H9 (cell line): ENCODE measurements at regions not wholly inside any gene's neighbourhood (a gene's known extent, or its start where the extent isn't known, plus 50 kb on each side); places are given as distances from the start of the nearest gene placed in this dataset.

Source experiments
- DNase-seq: peaks from one replicate; pipeline ENCODE4 v3.0.0-alpha.2; 2017
- H2AFZ ChIP-seq: one replicate; pipeline ENCODE4 v1.6.1; 2013; ENCODE audit warnings: mild to moderate bottlenecking, low read length, control low read depth, moderate library complexity
- H2AK5ac ChIP-seq: 2 replicates; pipeline ENCODE4 v1.6.1; 2013; ENCODE audit warnings: low read length, control low read depth, mixed read lengths; ENCODE audit not compliant: insufficient read length
- H2BK120ac ChIP-seq: one replicate; pipeline ENCODE4 v1.6.1; 2013; ENCODE audit warnings: low read depth, mild to moderate bottlenecking, low read length, control low read depth, inconsistent platforms; ENCODE audit not compliant: poor library complexity, severe bottlenecking
- H2BK12ac ChIP-seq: 2 replicates; pipeline ENCODE4 v1.6.1; 2013; ENCODE audit warnings: low read length, control low read depth, mixed read lengths, low read depth; ENCODE audit not compliant: insufficient read length
- H2BK15ac ChIP-seq: 2 replicates; pipeline ENCODE4 v1.6.1; 2013; ENCODE audit warnings: low read depth, low read length, control low read depth
- H2BK20ac ChIP-seq: one replicate; pipeline ENCODE4 v1.6.1; 2013; ENCODE audit warnings: low read depth, mild to moderate bottlenecking, low read length, control low read depth, inconsistent platforms; ENCODE audit not compliant: poor library complexity, severe bottlenecking
- H2BK5ac ChIP-seq: 2 replicates; pipeline ENCODE4 v1.6.1; 2013; ENCODE audit warnings: low read length, control low read depth, mixed read lengths; ENCODE audit not compliant: insufficient read length
- H3K14ac ChIP-seq: 2 replicates; pipeline ENCODE4 v1.6.1; 2013; ENCODE audit warnings: low read length, control low read depth; ENCODE audit not compliant: insufficient read depth
- H3K18ac ChIP-seq: 2 replicates; pipeline ENCODE4 v1.6.1; 2013; ENCODE audit warnings: low read depth, mild to moderate bottlenecking, mixed read lengths, low read length, control low read depth; ENCODE audit not compliant: insufficient read length
- H3K23ac ChIP-seq: 2 replicates; pipeline ENCODE4 v1.6.1; 2013; ENCODE audit warnings: low read length, control low read depth, mixed read lengths, low read depth; ENCODE audit not compliant: insufficient read length
- H3K23me2 ChIP-seq: 2 replicates; pipeline ENCODE4 v1.6.1; 2013; ENCODE audit warnings: low read depth, mild to moderate bottlenecking, mixed read lengths, low read length, control low read depth; ENCODE audit not compliant: insufficient read length, poor library complexity, severe bottlenecking
- H3K27ac ChIP-seq: 2 replicates; pipeline ENCODE4 v1.5.1; 2013; ENCODE audit warnings: low read length, control low read depth, mixed read lengths, low read depth; ENCODE audit not compliant: insufficient read length
- H3K27me3 ChIP-seq: 2 replicates; pipeline ENCODE4 v1.6.1; 2013; ENCODE audit warnings: low read length, control low read depth, inconsistent platforms; ENCODE audit not compliant: insufficient read depth
- H3K4ac ChIP-seq: 2 replicates; pipeline ENCODE4 v1.6.1; 2013; ENCODE audit warnings: low read depth, mild to moderate bottlenecking, control low read depth, inconsistent platforms, low read length, moderate library complexity
- H3K4me1 ChIP-seq: 2 replicates; pipeline ENCODE4 v1.6.1; 2013; ENCODE audit warnings: low read length, control low read depth, inconsistent platforms; ENCODE audit not compliant: insufficient read depth
- H3K4me2 ChIP-seq: 2 replicates; pipeline ENCODE4 v1.6.1; 2013; ENCODE audit warnings: low read length, control low read depth, mixed read lengths; ENCODE audit not compliant: insufficient read length, insufficient read depth
- H3K56ac ChIP-seq: 2 replicates; pipeline ENCODE4 v1.6.1; 2013; ENCODE audit warnings: low read depth, mild to moderate bottlenecking, mixed read lengths, low read length, control low read depth; ENCODE audit not compliant: insufficient read length
- H3K79me1 ChIP-seq: 2 replicates; pipeline ENCODE4 v1.6.1; 2013; ENCODE audit warnings: low read depth, mild to moderate bottlenecking, moderate library complexity, low read length, control low read depth, inconsistent platforms; ENCODE audit not compliant: insufficient read depth, poor library complexity, severe bottlenecking
- H3K79me2 ChIP-seq: 2 replicates; pipeline ENCODE4 v1.6.1; 2013; ENCODE audit warnings: low read length, control low read depth, inconsistent platforms; ENCODE audit not compliant: insufficient read depth
- H3K9ac ChIP-seq: 2 replicates; pipeline ENCODE4 v1.6.1; 2013; ENCODE audit warnings: low read length, control low read depth, mixed read lengths; ENCODE audit not compliant: insufficient read length; ENCODE audit errors: extremely low read depth
- H3K9me3 ChIP-seq: one replicate; pipeline ENCODE4 v1.6.1; 2013; ENCODE audit warnings: low read depth, low read length, inconsistent platforms; ENCODE audit not compliant: control insufficient read depth
- H3T11ph ChIP-seq: one replicate; pipeline ENCODE4 v1.6.1; 2013; ENCODE audit warnings: mild to moderate bottlenecking, low read length, control low read depth, inconsistent platforms
- H4K20me1 ChIP-seq: one replicate; pipeline ENCODE4 v1.6.1; 2013; ENCODE audit not compliant: control insufficient read depth, insufficient read length, insufficient read depth
- H4K5ac ChIP-seq: 2 replicates; pipeline ENCODE4 v1.6.1; 2013; ENCODE audit warnings: low read depth, mild to moderate bottlenecking, mixed read lengths, low read length, control low read depth; ENCODE audit not compliant: insufficient read length
- H4K8ac ChIP-seq: replicated peaks from 2 replicates; pipeline ENCODE4 v1.6.1; 2013; ENCODE audit warnings: low read length, control low read depth, mixed read lengths, low read depth; ENCODE audit not compliant: insufficient read length
- H4K91ac ChIP-seq: 2 replicates; pipeline ENCODE4 v1.6.1; 2013; ENCODE audit warnings: low read depth, mild to moderate bottlenecking, moderate library complexity, mixed read lengths, low read length, control low read depth; ENCODE audit not compliant: insufficient read length
- H3K27ac Mint-ChIP-seq, 3 experiments: 2 replicates in 2 of 3; 3 replicates in 1 of 3; pipeline ENCODE4 v1.8.0; 2020 to 2021; ENCODE audit warnings: mixed read lengths in 3 of 3, mild to moderate bottlenecking in 1 of 3, moderate library complexity in 1 of 3
- H3K27me3 Mint-ChIP-seq: 2 replicates; pipeline ENCODE4 v1.8.0; 2021; ENCODE audit warnings: low read depth, mild to moderate bottlenecking, moderate library complexity, mixed read lengths
- H3K36me3 Mint-ChIP-seq, 3 experiments: 2 replicates in 2 of 3; 3 replicates in 1 of 3; pipeline ENCODE4 v1.8.0; 2020 to 2021; ENCODE audit warnings: low read depth in 3 of 3, mixed read lengths in 3 of 3; ENCODE audit not compliant: insufficient read depth in 1 of 3
- H3K4me1 Mint-ChIP-seq, 2 experiments: 2 replicates each; pipeline ENCODE4 v1.8.0; 2020; ENCODE audit warnings: mixed read lengths in 2 of 2
- H3K4me3 Mint-ChIP-seq, 2 experiments: 2 replicates in 1 of 2; 3 replicates in 1 of 2; pipeline ENCODE4 v1.8.0; 2020 to 2021; ENCODE audit warnings: mild to moderate bottlenecking in 2 of 2, mixed read lengths in 2 of 2, moderate library complexity in 1 of 2
- H3K9me3 Mint-ChIP-seq, 2 experiments: 2 replicates in 1 of 2; 3 replicates in 1 of 2; pipeline ENCODE4 v1.8.0; 2020; ENCODE audit warnings: mild to moderate bottlenecking in 2 of 2, mixed read lengths in 2 of 2, moderate library complexity in 1 of 2
- CTCF ChIP-seq: fragments of 200-600 bp; sonication (generic); conservative IDR thresholded peaks from 3 replicates; pipeline ENCODE4 v1.8.0; 2021; ENCODE audit warnings: antibody characterized with exemption, mild to moderate bottlenecking
- WGBS: extraction: QIAGEN DNeasy Blood & Tissue Kit; methylation state at CpG from one replicate; pipeline ENCODE4 v1.1.7; 2013; ENCODE audit warnings: missing lambda C conversion rate, low lambda C conversion rate, mixed read lengths; ENCODE audit not compliant: insufficient read length; ENCODE audit errors: extremely low coverage; 5-methylcytosine and 5-hydroxymethylcytosine counted together

GRCh38 chr21:28084951-28085350 is 907.7 kb downstream of the LTN1 start:
- Histone ChIP-seq H3T11ph (no peak overlapping the region), H4K8ac (no peak overlapping the region), H3K23ac (no peak overlapping the region), H3K9me3 (no peaks in the 10 kb centered on the region), H3K56ac (no peak overlapping the region), H3K23me2 (no peaks in the 10 kb centered on the region), H3K4me2 (no peak overlapping the region), H3K4me1 (no peaks in the 10 kb centered on the region), H3K27ac (no peak overlapping the region), H4K20me1 (no peaks in the 10 kb centered on the region), H2AK5ac (no peak overlapping the region), H4K5ac (no peak overlapping the region), H2AFZ (no peak overlapping the region), H4K91ac (no peak overlapping the region), H3K79me2 (no peaks in the 10 kb centered on the region), H2BK20ac (no peak overlapping the region), H3K27me3 (no peaks in the 10 kb centered on the region), H3K9ac (no peak overlapping the region), H3K18ac (no peak overlapping the region), H2BK12ac (no peak overlapping the region), H2BK5ac (no peak overlapping the region), H3K4ac (no peak overlapping the region), H2BK15ac (no peak overlapping the region), H2BK120ac (no peak overlapping the region), H3K79me1 (no peaks in the 10 kb centered on the region), H3K14ac (no peak overlapping the region)
- no peak for TF ChIP-seq CTCF
- no peaks in the 10 kb centered on the region for H3K27me3 Mint-ChIP-seq
- H3K27ac Mint-ChIP-seq: no peak overlapping the region
- H3K9me3 Mint-ChIP-seq: peaks cover 12 to 31% of the 10 kb centered on the region in 2 experiments
- peaks cover 14 to 37% (median 22%) of the 10 kb centered on the region in 3 experiments; a peak in 6 of 7 replicates for H3K36me3 Mint-ChIP-seq
- WGBS: no CpG with 5 or more reads among the region's 2 CpGs
- H3K4me1 Mint-ChIP-seq: peaks cover 13 to 29% of the 10 kb centered on the region in 2 experiments
- no peak for DNase-seq
- H3K4me3 Mint-ChIP-seq: no peak overlapping the region
